Fibroblast of skin of back (primary cell): ENCODE measurements at regions not wholly inside any gene's neighbourhood (a gene's known extent, or its start where the extent isn't known, plus 50 kb on each side); places are given as distances from the start of the nearest gene placed in this dataset.

Source experiments
- DNase-seq: peaks from one replicate; pipeline ENCODE4 v3.0.0-alpha.2; 2013

DNA sequence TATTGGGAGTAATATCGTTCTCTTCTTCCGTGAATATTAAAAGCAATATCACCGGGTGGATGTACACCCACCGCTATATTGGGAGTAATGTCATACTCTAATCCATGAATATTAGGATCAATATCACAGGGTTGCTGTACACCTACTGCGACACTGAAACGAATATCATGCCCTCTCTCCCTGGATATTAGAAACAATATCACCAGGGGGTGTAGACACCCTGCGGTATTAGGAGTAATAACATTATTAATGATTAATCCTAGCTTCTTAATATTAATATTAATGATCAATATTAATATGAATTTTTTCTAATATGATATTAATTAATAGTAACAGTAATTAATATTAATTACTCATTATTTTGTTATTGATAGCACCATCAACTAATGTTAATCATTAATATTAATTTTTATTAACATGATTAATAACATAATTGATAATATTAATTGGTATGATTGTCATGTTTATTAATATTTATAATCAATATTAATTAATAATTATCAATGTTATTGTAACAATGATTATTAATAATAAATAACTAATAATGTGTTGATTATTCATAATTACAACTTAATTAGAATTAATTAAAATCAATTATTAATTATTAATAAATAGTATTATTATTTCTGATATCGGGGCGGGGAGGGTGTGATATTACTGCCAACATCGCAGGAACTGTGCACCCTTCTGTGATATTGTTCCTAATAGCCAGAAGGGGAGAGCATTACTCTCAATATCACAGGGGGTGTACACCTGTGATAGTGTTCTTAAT lies 121.3 kb upstream of the C1GALT1 start:
- no peak for DNase-seq

DNA sequence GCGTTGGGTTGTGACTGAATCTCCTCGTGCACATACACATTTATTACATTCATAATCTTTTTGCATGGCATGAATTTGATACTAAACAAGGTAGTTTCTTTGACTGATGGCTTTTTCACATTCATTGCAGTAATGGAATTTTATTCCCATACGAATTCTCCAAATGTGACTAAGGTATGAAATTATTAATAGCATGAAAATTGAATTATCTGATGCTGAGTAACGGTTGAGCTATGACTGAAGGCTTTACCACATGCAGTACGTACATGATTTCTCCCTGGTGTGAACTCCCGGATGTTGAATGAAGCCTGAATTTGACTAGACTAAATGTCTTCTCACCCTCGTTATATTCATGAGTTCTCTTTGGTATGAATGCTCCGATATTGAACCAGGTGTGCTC lies 104.4 kb upstream of the C1GALT1 start:
- DNase-seq = no peak

DNA sequence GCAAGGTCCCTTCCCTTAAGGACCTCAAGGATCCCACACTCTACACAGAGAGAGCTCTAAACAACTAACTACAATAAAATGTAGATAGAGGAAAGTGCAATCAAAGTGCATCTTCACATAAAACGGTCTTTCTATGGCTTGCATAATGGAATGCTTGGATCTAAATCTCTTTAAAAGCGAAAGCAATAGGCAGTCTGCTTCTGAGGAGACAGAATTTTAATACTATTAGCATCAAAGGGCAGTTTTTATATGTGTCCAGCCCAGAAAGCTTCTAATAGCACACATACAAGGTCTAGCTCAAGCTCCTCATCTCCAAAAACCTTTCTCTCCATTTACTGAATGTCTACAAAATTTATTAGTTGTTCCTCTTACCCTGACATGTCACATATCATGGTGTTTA lies 101.5 kb upstream of the C1GALT1 start:
- no peak for DNase-seq

DNA sequence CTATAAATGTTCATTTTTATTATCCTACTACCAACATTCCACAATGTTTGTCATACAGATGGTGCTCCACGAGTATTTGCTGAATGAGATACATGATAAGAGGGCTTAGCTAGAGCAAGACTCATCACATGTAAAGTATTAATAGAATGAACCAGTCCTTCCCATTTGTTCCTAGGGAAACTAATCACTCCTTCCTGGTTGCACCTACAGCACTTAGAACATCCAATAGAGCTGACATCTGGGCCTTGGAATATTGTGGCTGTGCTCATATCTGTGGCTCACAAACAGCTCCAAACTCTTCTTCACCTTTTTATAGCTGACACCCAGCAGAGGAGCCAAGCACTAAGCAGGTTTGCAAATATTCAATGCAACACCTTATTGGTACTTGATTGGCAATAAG lies 91.9 kb upstream of the C1GALT1 start:
- no peak for DNase-seq

DNA sequence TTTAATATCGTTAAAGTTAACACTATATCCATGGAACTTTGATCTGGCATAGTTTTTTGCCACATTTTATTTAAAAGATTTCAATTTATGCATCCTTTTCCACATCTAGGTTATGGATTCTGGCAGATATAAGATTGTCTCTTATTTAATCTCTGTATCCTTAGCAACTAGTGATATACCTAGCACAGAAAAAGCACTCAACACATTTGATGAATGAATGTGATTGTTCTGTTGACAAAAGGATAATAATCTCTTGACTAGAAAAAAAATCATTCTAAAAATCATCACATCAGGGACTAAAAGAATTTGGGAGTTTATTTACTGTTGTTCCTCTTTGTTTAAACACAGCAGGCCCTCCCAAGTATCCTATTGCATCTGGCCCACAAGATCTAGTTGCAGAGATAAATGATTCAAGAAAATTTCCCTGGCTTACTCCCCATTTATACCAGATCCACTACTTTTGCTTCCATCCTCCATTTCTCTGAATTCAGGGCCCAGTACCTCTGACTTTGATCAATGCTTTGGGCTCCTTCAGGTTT lies 84.0 kb upstream of the C1GALT1 start:
- DNase-seq = no peak

DNA sequence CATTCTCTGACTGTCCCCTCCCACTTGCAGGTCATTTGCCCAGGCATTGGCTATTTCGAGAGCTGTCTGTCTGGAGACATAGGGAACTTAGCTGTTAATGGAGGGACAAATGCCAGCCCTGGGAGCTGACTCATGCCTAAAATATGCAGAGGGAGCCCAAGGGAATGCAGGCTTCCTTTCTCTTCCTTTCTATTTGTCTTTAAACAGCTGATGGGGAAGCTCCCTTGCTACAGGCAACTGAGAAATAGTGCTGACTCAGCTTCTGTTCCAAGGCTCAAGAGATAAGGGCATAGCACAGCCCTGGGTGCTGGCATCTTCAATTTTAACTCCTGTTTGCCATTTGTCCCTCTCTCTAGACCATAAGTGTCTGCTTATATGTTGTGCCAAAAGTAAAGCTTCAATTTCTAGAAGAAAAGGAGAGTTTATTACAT lies 82.7 kb upstream of the C1GALT1 start:
- DNase-seq = peak; percentile 96

DNA sequence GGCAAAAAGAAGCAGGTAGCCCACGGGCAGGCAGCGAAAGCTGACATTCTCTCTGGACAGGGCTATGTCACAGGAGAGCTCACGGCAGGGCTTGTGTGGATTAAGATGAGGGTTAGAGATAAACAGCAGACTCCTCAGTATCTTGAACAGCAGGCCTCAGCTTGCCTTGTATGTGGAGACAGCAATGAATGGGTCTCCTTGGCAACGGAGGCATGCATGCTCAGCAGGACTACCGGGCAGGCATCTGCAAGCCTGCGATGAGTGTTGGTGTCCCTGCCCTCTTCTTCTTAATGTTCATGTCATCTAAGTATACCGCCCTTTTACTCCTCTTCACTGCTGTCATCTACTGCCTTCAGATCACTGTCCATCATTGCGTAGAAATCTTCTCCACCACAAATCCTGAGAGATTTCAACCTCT lies 81.9 kb upstream of the C1GALT1 start:
- DNase-seq = peak; percentile 8

DNA sequence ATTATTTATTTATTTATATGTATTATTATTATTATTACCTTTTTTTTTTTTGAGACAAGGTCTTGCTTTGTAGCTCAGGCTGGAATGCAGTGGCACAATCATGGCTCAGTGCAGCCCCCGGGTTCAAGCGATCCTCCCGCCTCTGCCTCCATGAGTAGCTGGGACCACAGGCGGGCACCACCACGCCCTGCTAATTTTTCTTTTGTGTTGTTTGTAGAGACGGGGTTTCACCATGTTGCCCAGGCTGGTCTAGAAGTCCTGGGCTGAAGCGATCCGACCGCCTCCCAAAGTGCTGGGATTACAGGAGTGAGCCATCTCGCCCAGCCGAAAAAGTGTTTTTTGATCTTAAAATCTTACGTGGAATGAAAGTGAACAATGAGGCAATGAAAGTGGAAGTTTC lies 79.4 kb upstream of the C1GALT1 start:
- DNase-seq = no peak

DNA sequence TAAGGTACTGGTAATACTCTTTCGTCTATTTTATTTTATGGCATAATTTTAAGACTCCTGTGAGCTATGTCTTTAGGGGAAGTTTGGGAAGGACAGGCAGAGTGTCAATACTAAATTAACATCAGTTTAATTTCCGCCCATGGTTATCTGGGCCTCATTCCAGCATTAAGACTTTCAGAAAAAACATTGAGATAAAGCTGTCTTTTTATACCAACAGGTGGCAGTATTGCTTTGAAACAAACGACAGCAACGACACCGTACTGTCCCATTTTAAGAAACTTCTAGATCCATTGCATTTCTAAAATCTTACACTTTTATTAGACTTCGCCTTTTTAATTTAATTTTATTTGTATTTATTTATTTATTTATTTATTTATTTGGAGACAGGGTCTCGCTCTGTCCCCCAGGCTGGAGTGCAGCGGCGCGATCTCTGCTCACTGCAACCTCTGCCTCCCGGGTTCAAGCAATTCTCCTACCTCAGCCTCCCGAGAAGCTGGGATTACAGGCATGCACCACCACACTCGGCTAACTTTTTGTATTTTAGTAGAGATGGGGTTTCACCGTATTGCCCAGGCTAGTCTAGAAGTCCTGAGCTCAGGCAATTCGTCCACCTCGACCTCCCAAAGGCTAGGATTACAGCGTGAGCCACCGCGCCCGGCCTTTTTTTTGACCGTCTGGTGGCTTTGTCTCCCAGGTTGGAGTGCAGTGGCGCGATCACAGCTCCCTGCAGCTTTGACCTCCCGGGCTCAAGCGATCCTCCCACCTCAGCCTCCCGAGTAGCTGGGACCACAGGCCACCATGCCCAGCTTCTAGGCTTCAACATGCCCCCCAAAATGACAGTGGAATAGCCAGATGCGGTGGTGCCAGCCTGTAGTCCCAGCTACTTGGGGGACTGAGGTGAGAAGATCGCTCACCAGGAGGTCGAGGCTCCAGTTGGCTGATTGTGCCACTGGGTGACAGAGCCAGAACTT lies 78.7 kb upstream of the C1GALT1 start:
- DNase-seq = peak; percentile 65

DNA sequence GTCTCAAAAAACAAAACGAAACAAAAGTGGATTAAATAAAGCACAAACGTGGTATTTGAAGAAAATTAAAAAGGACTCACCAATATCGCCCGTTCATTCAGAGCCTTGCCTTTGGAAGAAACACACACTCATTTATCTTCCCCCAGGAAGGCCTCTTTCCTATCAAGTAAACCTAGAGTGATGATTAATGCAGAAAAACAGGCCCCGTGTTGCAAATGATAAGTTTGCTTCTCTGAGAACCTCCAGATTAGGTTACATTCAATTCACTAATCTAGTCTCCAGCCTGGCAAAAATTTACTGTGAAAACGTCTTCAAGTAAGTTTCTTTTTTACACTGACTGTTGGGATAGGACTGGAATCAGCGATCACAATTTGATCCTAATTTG lies 78.0 kb upstream of the C1GALT1 start:
- DNase-seq = no peak

DNA sequence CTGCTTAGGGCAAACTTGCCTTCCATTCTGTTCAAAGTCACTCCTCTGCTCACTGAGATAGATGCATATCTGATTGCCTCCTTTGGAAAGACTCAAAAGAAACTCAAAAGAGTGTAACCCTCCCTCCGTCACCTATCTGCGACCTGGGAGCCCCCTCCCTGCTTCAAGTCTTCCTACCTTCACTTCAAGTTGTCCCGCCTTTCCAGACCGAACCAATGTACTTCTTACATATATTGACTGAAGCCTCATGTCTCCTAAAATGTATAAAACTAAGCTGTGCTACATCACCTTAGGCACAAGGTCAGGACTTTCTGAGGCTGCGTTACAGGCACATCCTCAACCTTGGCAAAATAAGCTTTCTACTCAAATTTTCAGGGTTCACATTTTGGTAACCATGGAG lies 77.4 kb upstream of the C1GALT1 start:
- DNase-seq = no peak

DNA sequence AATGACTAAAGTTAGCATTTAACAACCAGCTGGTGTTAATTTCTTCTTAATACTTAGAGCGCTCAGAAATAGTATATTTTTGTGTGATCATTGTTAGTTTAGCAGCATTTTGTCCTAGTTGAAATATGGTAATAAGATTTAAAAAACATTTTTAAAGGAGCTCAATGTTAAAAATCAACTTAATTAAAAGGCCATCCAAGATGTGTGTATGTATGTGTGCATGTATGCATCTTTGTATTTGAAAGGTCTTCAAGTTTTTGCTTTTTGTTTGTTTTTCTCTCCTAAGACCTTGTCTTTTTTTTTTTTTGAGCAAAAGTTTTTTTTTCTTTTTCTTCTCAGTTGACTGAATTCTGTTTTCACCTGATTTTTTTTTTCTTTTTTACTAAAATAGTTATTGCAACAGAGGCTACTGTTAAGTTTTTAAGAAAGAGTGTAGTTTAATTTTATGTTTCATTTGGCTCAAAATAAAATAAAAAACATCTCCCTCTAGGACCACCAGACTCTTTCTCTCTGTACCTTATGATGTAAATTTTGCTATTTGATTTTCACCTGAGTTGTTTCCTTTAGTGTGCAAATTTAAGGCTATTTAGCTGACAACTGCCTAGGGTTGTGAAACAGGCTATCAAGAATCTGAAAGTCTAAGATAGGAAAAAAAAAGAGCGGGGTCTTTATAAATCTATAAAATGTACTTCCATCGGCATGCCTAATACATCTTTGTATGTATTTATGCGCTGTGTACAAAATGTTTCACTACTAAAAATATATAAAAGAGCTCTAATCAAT lies 76.4 kb upstream of the C1GALT1 start:
- DNase-seq = no peak

DNA sequence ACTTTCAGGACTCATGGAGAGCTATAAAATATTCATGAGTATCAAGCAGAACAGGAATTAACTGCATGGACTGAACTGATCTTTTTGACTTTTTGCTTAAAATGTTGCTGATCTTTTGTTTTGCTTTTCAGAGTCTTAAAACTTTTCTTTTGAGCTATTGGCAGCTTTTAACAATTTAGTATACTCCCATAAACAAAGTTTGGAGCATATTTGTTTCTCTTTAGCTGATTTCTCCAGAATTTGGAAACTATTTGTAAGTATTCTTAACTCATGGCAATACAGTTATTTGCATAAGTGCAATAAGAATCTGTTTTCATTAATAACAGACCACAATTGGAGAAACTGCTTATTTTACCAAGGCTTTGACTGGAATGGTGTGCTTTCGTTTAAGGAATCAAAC lies 73.4 kb upstream of the C1GALT1 start:
- no peak for DNase-seq

DNA sequence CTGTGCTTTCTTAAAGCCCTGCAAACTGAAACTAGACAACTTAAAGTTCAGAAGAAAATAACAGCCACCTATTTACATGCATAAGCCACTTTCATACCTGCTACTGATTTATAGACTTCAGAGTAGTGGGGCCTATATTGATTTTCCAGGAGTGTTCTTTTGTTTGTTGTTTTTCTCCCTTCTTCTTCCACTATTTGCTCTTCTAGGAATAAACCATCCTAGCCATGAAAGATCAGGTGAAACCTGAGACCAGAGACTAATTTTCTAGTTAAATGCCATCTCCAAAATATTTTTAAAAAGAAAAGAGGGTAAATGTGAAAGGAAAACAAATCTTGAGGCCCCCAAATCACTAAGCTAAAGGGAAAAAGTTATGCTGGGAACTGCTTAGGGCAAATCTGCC lies 72.4 kb upstream of the C1GALT1 start:
- no peak for DNase-seq

DNA sequence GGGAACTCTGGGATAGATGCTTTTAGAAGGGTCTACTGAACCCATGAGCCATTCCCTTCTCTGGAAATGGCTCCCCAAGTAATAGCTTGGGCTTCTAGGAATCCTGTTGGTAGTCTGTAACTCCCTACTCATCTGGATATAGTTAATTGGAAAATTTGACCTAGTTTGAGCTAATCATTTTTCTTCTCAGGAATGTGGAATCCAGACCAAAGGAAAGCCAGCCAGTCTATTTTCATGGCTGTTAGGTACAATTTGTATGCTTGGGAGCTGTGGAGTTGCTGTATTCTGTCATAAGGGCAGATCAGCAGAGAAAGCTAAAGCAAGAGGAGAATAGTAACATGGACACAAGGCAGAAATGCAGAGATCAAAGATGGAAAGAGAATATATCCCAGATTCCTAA lies 71.6 kb upstream of the C1GALT1 start:
- no peak for DNase-seq

DNA sequence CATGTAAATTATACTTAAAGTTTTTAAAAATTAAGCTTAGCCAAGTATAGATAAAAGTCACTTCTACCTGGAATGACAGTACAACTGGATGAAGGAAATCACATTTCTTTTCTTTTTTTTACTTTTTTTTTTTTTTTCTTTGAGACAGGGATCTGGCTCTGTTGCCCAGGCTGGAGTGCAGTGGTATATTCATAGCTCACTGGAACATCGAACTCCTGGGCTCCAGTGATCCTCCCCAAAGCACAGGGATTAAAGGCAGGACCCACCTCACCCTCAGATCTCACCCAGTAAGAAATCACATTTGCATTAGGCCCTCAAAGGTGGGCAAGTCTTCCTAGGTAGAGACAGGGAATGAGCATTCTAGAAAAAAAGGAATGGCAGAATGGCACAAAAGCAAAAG lies 69.5 kb upstream of the C1GALT1 start:
- no peak for DNase-seq

DNA sequence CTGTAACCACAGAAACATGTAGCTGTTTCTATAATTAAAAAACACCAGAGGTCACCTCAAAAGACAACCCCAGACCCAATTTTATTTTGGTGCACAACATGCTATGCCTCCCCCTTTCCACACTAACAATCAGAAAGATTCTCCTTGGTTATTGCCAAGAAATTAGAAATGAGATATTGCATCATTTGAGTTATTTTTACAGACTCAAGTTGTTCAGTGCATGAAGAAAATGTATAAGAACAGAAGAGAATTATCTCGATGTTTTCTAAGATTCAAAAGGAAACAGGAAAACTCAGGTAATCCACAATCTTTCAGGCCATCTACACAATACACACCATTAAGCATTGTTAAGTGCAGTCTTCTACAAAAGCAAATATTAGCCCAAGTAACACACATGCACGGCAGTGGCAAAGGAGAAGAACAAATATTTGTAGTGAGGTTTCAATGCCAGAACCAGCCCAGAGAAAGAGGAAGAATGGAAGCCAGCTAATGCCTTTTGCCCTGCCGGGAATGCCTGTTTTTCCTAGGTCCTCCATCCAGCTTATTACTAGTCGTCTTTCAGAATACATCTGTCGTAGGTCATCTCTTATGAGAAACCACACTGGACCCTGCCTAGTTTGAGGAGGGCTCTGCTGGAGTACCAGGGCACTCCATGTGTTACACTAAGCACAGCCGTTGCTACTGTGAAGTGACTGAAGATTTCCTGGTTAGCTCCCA lies 67.6 kb upstream of the C1GALT1 start:
- DNase-seq = no peak

DNA sequence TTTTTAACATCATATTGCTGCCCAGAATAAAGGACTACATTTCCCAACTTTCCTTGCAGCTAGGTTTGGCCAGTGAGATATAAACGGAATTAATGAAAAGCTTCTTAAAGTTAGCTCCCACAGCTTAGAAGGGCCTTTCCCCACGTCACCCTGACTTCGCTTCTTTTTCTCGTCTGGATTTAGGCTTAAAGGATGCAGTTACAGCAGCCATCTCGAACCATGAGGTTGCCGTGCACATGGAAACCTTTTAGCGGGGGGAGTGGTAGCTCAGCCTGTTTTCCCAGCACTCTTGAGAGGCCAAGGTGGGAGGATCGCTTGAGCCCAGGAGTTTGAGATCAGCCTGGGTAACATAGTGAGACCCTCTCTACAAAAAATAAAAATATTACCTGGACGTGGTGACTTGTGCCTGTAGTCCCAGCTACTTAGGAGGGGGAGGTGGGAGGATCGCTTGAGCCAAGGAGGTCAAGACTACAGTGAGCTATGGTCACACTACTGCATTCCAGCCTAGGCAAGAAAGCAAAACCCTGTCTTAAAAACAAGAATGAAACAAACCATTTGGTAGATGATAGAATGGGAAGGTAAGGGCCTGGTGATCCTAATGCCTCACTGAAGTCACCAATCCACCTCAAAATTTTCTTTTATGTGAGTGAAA lies 64.3 kb upstream of the C1GALT1 start:
- DNase-seq = no peak

DNA sequence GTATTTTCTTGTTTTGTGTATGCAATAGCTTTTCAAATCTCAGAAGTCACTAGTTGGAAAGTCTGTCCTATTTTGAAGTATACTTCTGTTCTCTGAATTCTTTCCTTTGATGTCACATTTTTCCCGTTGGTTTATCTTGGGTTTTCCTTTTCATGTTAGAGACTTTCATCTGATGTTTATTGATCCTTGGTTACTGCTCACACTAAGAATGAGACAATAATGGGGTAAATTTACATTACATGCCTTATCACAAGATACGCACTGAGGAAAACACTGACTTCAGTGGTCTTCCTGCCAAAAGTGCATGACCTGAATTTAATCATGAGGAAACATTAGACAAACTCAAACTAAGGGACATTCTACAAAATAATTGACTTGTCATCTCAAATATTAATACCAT lies 63.5 kb upstream of the C1GALT1 start:
- DNase-seq = no peak

DNA sequence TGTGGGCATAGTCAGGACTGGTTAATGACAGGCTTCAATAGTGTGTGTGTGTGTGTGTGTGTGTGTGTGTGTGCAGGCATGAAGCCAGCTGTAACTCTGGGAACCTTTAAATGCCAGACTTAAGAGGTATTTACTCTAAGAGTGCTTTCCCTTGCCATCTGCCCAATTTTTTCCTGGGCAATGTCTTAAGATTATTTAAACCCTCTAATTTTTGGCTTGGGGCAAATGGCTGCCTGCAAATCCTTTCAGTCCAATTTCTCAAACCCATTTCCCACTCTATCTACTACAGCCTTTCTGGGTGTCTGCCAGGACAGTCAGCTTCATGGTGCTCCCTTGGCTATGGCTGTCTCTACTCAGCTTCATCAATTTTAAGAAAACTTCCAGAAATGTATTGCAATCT lies 62.6 kb upstream of the C1GALT1 start:
- no peak for DNase-seq

DNA sequence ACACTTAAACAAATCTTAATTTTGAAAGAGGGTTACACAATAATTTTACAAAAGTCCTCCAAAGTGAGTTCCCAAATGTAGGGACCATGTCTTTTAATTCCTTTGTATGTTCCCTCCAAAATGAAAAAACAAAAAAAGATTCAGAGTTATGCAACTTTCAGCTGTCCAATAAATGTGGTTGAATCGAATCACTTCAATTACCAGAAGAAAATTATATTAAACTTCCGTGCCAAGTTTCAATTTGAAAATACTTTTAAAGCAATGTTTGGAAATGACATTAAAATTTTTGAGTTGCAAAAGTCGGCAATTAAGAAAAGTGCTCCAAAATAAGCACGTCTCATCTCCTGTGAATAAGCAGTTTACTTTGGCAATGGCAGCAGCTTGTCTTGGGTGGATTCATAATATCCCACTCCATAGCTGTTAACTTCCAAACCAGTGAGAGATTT lies 60.3 kb upstream of the C1GALT1 start:
- no peak for DNase-seq
